ENCODE measurements at regions not wholly inside any gene's neighbourhood (a gene's known extent, or its start where the extent isn't known, plus 50 kb on each side); places are given as distances from the start of the nearest gene placed in this dataset.

DNA sequence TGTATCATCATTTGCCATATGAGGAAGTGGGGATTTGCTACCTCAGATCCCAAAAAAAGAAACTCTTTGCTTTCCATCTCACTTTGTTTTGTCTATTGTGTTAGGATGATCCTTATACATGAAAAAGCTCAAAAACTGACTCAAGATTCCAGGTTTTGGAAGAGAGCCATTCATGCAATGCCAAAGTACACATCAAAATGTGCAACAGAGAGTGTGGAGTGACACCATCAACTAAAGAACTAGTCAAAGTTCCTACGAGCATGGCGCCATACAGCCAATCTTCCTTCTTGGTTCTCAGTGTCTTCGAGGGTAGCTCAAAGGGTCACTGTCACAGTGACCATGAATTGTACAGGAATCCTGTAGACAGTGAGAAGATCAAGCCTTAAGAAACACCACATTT is 255.8 kb upstream of the SASH1 start:
- DNase-seq (ENCODE audit: low read depth), result no peak

DNA sequence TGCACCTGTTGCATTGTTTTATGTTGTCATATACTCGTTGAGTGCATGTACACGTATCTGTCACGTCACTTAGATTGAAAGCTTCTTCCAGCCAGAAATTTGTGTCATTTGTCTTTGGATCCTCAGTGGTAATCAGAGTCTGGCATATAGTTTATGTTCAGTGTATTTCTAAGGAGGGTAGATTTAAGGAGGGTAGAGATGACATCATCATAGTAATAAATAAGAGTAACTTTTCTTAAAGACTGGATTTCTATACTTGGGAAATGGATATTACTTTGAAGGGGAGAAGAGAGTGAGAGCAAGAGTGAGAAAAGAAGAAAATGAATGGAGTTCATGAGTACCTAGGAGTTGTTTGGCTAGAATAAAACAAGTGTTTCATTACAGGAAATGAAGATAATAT is 255.0 kb upstream of the SASH1 start:
- DNase-seq (ENCODE audit: low read depth), result no peak

DNA sequence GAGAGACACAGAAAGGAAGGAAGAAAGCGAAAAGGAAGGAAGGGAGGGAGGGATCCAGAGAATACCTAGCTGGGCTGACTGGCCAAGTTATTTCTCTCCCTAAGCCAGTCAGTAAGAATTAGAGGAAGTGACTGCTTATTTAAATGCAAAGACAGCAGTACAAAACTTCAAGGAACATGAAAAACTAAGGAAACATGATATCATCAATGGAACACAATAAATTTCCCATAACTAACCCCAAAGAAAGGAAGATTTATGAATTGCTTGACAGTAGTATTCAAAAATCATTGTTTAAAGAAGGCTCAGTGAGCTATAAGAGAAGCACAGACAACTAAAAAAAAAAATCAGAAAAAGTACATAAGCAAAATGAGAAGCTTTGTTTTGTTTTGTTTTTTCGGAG is 252.3 kb upstream of the SASH1 start:
- no peak for DNase-seq (ENCODE audit: low read depth)

DNA sequence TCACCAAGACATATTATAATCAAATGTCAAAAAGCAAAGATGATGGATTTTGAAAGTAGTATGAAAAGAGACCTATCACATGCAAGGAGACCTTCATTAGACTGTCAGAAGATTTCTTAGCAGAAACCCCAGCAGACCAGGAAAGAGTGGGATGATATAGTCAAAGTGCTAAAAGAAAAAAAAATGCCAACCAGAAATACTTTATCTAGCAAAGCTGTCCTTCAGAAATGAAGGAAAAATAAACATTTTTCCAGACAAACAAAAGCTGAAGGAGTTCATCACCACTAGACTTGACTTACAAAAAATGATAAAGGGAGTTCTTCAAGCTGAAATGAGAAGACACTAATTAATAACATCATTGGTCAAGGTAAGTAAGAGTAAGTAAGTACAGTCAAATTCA is 251.2 kb upstream of the SASH1 start:
- DNase-seq (ENCODE audit: low read depth), result no peak

DNA sequence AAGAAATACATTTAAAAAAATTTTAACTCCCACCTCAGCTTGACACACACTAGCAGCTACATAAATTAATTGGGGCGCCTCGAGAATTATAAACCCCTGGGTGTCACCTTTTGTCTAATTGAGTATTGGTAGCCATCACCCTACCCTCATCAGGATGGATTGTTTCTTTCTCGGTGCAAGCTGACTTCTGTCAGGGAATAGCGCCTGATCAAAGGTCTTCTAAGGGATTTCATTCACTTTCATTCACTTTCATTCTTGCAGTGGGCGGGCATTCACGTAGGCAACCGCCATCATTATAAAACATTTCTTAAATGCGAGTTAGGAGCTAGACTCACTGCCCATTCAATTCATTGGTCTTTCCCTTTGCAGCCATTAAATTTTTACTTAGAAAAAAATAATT is 239.2 kb upstream of the SASH1 start:
- no peak for DNase-seq (ENCODE audit: low read depth)

DNA sequence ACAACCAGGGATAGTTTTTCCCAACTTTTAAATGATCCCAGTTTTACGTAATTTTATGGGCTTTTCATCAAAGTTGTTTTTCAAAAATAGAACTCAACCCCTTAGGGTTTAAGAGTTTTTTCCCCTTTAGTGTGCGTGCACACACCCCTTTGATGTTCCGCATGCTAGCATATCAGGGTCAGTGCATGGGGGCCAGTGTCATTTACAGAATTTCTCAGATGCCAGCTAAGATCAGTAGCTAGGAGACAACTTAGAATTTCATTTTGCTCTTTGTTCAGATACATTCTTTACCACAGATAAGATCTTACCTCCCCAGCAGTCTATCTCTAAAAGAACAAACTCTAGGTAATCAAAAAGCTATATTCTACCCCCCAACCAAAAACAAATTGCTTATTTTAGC is 238.5 kb upstream of the SASH1 start:
- DNase-seq (ENCODE audit: low read depth), result no peak

DNA sequence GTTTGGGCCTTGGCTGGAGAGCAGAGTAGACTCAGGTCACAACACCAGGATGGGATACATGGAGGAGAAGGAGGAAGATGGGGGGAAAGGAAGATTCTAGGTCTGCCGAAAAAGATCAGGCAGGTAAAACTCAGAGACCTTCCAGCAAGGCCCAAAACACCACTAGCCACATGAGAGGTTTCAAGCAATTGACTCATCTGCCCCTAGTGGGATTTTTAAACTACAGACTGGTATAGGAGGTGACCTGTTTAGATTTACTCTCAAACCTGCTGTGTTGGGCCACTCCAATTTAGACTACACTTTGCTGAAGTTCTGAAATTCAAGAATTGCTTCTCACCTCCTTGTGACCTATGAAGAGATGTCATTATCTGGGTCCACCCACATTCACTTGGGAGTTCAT is 236.9 kb upstream of the SASH1 start:
- no peak for DNase-seq (ENCODE audit: low read depth)

DNA sequence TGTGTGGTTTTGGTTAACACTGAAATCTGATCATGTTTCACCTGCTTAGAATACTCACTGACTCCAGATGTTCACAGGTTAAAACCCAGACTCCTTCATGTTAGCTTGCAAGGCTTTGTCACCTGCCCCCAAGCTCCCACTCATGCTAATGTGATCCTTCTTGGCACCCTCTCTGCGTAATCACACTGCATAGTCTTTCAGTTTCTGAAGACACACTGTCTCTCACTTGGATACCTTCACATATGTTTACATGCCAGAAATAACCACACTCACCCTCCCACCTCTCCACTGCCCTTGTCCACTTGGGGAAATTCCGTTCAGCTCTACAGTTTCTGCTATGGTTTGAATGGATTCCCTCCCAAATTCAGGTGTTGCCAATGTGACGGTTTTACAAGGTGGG is 234.7 kb upstream of the SASH1 start:
- DNase-seq (ENCODE audit: low read depth), result no peak

DNA sequence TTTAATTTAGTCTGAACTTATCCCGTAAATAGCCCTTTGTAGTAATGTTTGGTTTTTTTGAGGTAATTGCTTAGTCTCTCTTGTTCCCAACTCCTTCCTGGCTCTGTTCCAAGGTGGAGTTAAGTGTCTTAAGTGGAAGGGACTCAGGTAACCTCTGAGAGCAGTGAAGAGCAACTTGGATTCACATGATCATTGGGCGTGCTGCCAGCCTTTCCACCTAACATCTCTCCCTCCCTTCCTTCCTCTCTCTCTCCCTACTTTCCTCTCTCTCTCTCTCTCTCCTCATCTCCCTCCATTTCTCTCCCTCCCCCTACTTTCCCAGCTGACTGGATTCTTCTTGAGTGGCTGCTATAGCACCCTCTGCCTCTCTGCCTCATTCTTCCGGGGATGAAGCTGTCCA is 232.9 kb upstream of the SASH1 start:
- no peak for DNase-seq (ENCODE audit: low read depth)

DNA sequence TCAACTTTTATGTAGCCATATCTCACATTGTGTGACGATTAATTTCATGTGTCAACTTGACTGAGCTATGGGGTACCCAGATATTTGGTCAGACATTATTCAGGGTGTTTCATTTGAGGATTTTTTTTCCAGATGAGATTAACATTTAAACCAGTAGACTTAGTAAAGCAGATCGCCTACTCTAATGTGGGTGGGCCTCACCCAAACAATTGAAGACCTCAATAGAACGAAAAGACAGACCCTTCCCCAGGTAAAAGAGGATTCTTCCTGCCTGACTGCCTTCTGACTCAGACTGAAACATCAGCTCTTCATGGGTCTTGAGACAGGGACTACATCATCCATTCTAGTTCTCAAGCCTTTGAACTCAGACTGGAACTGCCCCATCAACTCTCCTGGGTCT is 231.7 kb upstream of the SASH1 start:
- DNase-seq (ENCODE audit: low read depth), result no peak

DNA sequence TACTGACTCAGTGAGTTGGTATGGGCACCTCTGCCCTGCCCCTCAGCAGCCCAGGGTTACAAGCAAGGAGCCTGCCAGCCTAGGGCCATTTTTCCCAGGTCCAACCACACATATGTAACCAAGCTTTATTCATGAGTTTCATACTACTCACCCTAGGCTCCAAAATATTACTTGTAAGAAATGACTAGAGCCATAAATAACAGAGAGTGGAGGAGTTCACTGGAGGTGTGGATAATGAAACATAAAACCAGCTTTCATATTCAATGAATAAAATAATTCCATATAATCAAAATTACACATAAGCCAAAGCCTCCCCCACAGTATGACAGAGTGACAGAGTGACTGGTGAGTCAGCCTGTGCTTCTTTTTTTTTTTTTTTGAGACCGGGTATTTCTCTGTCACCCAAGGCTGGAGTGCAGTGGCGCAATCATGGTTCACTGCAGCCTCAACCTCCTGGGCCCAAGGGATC is 229.8 kb upstream of the SASH1 start:
- DNase-seq (ENCODE audit: low read depth), result peak; percentile 21

DNA sequence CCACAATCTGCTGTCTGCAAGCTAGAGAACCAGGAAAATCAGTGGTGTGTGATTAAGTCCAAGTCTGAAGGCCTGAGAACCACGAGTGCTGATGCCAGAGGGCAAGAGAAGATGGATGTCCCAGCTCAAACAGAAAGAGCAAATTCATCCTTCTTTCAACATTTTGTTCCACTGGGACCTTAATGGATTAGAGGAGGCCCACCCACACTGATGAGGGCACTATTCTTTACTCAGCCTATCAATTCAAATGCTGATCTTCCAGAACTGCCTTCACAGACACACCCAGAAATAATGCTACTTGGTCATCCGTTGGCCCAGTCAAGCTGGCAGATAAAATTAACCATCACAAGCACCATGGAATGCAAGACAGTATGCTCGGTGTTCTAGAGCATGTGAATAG is 226.6 kb upstream of the SASH1 start:
- no peak for DNase-seq (ENCODE audit: low read depth)

DNA sequence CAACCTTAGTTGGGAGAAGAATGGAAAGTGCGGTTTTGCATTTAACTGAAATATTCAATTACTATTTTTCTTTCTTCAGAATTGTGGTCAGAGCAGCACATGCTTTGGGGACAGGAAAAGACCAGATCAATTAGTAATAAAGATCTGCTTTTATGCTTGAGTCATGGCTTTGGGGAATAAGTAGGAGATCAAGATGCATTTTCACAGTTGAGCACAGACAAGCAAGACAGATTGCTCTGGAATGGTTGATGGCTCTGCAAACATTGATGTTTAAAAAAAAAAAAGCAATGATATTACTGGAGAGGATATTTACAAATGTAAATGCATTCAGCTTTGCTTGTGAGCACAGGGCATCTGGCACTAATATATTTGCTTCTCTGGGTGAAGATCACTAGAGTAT is 224.4 kb upstream of the SASH1 start:
- DNase-seq (ENCODE audit: low read depth), result no peak

DNA sequence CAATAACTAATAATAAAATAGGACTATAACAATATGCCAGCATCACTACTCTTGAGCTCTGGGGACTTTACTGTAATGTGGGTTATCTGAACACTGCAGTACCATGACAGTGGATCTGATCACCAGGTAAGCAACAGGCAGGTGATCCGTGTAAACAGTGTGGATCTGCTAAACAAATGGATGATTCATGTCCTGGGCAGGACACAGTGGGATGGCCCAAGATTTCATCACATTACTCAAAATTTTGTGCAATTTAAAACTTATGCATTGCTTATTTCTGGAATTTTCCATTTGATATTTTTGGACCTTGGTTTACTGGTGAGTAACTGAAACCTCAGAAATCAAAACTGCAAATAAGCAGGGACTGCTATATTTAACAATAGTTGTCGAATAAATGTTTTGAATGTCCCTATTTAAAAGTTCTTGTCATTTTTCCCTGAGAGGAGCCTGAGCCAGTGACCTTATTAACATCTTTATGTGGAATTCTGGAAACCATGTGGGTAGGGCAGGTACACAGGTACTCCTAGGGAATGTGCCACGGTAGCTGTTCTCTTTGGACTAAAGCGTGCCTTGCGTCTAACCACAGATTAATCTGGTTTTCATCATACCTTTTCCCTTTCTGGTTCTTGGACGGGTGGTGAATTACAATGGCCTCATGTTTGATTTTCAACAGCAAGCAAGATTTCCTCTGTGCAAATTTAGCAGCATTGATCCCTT is 214.5 kb upstream of the SASH1 start:
- no peak for DNase-seq (ENCODE audit: low read depth)

DNA sequence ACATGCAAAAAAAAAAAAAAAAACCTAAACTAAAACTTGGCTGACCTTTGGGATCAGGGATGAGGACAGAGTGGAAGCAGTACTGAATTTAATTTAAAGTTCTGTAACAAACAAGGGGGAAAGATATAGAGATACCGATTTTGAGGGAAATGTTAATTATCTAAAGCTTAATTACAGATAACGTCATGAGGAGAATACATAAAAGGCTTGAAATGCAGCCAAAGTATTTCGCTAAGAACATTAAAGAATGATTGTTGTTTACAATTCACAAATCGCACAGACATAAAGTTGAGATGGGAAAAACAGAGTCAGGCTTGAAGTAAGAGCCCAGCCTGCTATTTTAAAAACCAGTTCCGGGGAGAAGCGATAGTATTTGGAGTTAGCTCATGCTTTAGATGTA is 208.0 kb upstream of the SASH1 start:
- DNase-seq (ENCODE audit: low read depth), result no peak

DNA sequence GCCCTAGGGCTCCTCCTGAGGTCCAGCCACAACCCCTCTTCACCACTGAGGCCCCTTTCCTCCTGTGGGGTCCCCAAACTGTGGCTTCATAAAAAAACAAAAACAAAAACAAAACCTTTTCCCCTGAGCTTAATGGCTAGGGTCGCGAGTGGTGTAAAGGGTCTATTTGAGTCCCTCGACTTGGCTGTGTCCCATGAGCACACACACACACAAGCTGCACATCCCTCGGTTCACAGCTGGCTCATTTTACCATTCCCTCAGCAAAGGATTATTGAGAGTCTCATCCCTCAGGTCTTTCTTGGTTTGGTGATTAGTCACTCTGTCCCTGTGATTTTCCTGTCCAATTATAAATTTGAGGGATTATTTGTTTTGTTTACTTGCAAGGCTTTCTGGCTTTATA is 206.1 kb upstream of the SASH1 start:
- no peak for DNase-seq (ENCODE audit: low read depth)

DNA sequence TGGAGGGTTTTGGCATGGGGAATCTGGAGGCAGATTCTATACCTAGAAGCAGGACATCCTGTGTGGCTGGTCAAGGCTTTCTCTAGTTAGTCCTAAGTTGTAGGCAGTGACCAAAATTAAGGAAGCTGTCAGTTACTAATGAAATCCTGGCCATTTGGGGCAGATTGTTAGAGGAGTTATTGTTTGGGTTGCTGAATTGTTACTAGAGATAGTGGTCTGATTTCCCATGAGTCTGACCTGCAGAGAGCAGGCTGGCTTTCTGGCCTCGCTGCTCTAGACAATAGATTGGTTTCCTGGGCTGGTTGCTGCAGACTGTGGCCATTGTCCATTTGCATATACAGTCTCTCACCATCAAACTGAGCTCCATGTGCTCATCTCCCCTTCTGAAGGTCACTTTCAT is 205.0 kb upstream of the SASH1 start:
- DNase-seq (ENCODE audit: low read depth), result no peak

DNA sequence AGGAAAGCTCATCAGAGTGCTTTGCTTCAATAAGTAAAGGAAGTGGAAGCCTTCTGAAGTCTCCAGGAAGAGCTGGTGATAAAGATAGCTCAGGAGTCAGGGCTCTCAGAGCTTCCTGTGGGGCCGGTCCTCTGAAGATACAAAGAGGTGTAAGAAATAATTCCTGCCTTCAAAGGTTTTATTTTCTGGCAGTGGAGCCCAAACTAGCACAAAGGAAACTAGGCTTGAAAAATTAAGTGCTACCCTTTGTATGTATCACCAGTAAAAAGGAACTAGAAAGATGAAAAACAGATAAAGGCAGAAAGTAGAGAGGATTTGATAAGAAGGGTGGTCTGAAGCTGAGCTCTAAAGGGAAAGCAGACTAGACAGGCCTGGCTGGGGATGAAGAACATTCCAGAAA is 204.1 kb upstream of the SASH1 start:
- no peak for DNase-seq (ENCODE audit: low read depth)

DNA sequence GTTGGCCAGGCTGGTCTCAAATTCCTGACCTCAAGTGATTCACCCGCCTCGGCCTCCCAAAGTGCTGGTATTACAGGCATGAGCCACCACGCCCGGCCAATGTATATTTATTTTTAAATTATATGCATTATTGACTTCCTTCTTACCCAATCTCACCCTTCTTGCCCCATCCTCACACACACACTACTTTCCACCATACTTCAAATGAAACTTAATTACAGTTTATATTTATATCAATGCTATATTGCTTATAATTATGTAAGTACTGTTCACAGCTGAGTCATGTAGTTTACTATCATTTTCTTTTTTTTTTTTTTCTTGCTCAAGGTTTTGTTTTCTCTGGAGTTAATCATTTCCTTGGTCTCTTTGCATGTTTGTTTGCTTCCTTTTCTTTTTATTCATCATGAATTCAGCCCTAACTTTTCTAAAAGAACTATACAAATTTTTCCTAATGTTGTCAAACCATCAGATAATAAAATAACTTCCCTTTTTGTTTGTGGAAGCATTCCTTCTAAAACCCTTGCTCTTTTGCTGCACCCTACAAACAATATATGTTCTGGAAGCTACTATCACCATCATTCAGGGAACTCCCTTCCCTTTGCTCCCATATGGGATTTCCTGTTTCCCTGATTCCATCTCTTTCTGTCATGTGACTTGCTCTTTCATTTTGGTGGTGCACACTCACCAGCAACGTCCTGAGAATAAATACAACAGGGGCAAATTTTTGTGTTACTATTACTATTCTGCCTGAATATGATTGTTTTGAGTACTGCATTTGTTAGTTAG is 201.7 kb upstream of the SASH1 start:
- DNase-seq (ENCODE audit: low read depth), result peak; percentile 59

DNA sequence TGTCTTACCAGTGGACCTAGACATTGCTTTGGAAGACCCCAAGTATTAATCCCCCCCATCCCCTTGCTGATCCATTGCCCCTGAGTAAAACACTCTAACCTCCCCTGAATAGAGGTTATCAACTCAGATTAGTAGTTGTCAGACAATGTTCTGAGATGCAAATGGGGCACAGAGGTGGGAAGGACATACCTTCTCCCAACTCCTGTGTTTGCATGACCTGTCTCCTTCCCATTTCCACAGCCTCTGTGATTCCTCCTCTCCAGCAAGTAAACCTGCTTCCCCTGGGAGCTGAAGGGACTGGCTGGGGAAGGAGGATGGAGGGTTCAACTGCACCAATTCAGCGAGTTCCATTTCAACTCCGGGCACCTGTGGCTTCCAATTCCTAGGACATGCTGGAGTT is 199.8 kb upstream of the SASH1 start:
- DNase-seq (ENCODE audit: low read depth), result no peak

DNA sequence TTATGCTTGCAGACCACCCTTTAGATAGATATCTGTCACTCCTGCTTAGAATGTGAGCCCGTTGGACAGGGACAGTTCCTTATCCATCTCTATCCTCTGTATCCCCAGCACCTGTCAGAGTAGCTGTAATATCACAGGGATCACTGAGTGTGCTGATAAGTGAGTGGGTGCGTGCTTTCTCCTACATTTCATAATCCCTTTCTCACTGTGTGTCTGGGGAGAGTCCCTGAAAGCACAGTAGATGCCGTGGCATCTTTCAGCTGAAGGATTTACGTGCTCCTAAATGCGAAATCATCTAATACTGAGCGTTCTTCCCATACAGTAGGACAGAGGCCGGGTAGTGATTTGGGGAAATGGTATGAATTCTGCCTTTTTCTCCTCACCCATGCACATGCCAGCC is 198.9 kb upstream of the SASH1 start:
- no peak for DNase-seq (ENCODE audit: low read depth)

DNA sequence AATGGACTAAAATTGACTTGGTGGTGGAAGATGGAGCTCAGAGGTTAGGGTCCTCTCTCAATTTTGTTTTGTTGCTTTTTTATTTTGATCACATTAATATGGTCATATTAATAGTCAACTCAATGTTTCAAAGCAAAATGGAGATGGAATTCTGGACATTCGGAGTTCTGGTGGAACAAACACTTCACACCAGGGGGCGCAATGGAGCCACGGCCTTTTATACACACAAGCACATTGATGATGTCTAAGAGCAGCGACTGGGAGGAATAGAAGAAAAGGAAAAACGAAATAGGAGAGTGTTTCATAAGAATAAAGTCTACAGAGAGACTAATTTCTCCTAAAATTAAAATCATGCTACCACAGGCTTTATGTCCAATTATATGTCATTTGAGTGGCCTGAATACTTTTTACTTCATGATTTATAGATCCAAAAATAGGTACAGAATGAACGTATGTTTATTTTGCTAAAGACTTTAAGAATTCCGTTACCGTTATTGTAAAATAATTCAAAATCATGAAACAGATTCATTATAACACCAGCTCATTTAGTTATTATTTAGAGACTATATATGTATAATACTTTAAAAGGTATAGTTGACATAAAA is 197.6 kb upstream of the SASH1 start:
- DNase-seq (ENCODE audit: low read depth), result peak; percentile 53
